ENCODE measurements at regions not wholly inside any gene's neighbourhood (a gene's known extent, or its start where the extent isn't known, plus 50 kb on each side); places are given as distances from the start of the nearest gene placed in this dataset.
A peak's percentile ranks its signal among the peaks of the same experiment; 100 is the strongest.

GRCh38 chr9:82732928-82733327, 330.0 kb downstream of the RASEF start:
- H3K4me2 ChIP-seq (replicated peaks; ENCODE audit: extremely low read depth, low read length, poor library complexity, severe bottlenecking), result no peak overlapping the region
- no peak overlapping the region for H2AFZ ChIP-seq (ENCODE audit: insufficient read depth, low read depth, low read length, poor library complexity, severe bottlenecking)
- no peaks in the 10 kb centered on the region for H3K36me3 ChIP-seq (replicated peaks in 1 of 2; ENCODE audit: control insufficient read depth in 1 of 2, insufficient read depth in 2 of 2, low read length in 2 of 2)
- H3K27me3 Mint-ChIP-seq (ENCODE audit: low read depth in 3 of 3), result no peaks in the 10 kb centered on the region
- 47% methylated on average over 2 of the region's 3 CpGs for WGBS (ENCODE audit: insufficient coverage)
- no peak for DNase-seq
- H3K36me3 Mint-ChIP-seq, result no peaks in the 10 kb centered on the region
- H3K4me3 Mint-ChIP-seq, result no peak overlapping the region
- no peak overlapping the region for H3K27ac ChIP-seq (ENCODE audit: low read depth in 1 of 2, low read length in 2 of 2)
- intact Hi-C loops (cut with micrococcal nuclease), result no loop called here
- no peaks in the 10 kb centered on the region for H3K79me2 ChIP-seq (ENCODE audit: insufficient read depth, low read length)
- H4K20me1 ChIP-seq (ENCODE audit: insufficient read depth, low read length), result no peaks in the 10 kb centered on the region
- no peak overlapping the region for H3K4me3 ChIP-seq (replicated peaks in 1 of 3; ENCODE audit: low read depth in 2 of 3, low read length in 3 of 3)
- no peaks in the 10 kb centered on the region for H3K27me3 ChIP-seq (ENCODE audit: control insufficient read depth in 2 of 2, insufficient read depth in 2 of 2, low read length in 2 of 2)
- peak overlapping the region in 1 of 7 donors; percentile 31 for H3K27ac Mint-ChIP-seq
- no peaks in the 10 kb centered on the region for H3K9me3 Mint-ChIP-seq
- H3K4me1 Mint-ChIP-seq, result peaks cover 3% of the 10 kb centered on the region
- H3K9ac ChIP-seq (ENCODE audit: insufficient read depth, low read length, poor library complexity, severe bottlenecking), result no peak overlapping the region
- TF ChIP-seq, protein P1, sequence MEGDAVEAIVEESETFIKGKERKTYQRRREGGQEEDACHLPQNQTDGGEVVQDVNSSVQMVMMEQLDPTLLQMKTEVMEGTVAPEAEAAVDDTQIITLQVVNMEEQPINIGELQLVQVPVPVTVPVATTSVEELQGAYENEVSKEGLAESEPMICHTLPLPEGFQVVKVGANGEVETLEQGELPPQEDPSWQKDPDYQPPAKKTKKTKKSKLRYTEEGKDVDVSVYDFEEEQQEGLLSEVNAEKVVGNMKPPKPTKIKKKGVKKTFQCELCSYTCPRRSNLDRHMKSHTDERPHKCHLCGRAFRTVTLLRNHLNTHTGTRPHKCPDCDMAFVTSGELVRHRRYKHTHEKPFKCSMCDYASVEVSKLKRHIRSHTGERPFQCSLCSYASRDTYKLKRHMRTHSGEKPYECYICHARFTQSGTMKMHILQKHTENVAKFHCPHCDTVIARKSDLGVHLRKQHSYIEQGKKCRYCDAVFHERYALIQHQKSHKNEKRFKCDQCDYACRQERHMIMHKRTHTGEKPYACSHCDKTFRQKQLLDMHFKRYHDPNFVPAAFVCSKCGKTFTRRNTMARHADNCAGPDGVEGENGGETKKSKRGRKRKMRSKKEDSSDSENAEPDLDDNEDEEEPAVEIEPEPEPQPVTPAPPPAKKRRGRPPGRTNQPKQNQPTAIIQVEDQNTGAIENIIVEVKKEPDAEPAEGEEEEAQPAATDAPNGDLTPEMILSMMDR (IDR thresholded peaks at IDR 0.05), result no peak
- no peaks in the 10 kb centered on the region for H3K9me3 ChIP-seq (replicated peaks in 1 of 2; ENCODE audit: control insufficient read depth in 1 of 2, insufficient read depth in 1 of 2, low read length in 2 of 2)
- H3K4me1 ChIP-seq (ENCODE audit: control insufficient read depth in 1 of 2, insufficient read depth in 2 of 2, low read length in 2 of 2), result no peaks in the 10 kb centered on the region

DNA sequence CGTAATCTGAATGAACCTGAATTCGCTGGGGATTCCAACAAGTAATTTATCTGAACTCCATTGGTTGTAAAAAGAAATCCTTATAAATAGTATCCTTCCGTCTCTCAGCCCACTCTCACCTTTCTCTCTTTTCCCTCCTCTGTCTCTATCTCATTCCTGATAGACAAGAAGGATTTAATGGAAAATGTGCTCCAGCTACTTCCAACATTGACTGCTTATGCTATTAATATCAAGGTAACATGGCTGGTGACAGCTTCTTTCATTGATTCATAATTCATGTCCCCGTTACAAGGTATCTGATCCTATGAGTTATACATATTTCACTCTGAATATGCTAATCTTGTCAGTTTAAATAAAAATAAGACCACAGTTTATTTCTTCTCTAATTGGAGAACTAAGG, 326.8 kb downstream of the RASEF start:
- WGBS (ENCODE audit: insufficient coverage), result no CpG with 5 or more reads among the region's 4 CpGs
- H3K27ac Mint-ChIP-seq, result no peak overlapping the region

More for the DNA sequence above, 326.8 kb downstream of the RASEF start:
- peaks cover 0 to 3% of the 10 kb centered on the region in 2 donors for H3K9me3 ChIP-seq (replicated peaks in 1 of 2; ENCODE audit: control insufficient read depth in 1 of 2, insufficient read depth in 1 of 2, low read length in 2 of 2)
- H3K4me1 ChIP-seq (ENCODE audit: control insufficient read depth in 1 of 2, insufficient read depth in 2 of 2, low read length in 2 of 2), result no peaks in the 10 kb centered on the region
- no peaks in the 10 kb centered on the region for H4K20me1 ChIP-seq (ENCODE audit: insufficient read depth, low read length)
- H3K27me3 ChIP-seq (ENCODE audit: control insufficient read depth in 2 of 2, insufficient read depth in 2 of 2, low read length in 2 of 2), result no peaks in the 10 kb centered on the region
- Mint-ChIP-seq H3K4me3 (no peak overlapping the region), H3K36me3 (no peaks in the 10 kb centered on the region), H3K9me3 (peaks cover 0 to 3% (median 0%) of the 10 kb centered on the region in 7 donors), H3K4me1 (peaks cover 3% of the 10 kb centered on the region), H3K27me3 (ENCODE audit: low read depth in 3 of 3) (no peaks in the 10 kb centered on the region)
- no peak overlapping the region for H3K9ac ChIP-seq (ENCODE audit: insufficient read depth, low read length, poor library complexity, severe bottlenecking)
- H3K27ac ChIP-seq (ENCODE audit: low read depth in 1 of 2, low read length in 2 of 2), result no peak overlapping the region
- H3K36me3 ChIP-seq (replicated peaks in 1 of 2; ENCODE audit: control insufficient read depth in 1 of 2, insufficient read depth in 2 of 2, low read length in 2 of 2), result no peaks in the 10 kb centered on the region
- H2AFZ ChIP-seq (ENCODE audit: insufficient read depth, low read depth, low read length, poor library complexity, severe bottlenecking), result no peak overlapping the region
- TF ChIP-seq, protein P1 (IDR thresholded peaks at IDR 0.05), result no peak
- H3K79me2 ChIP-seq (ENCODE audit: insufficient read depth, low read length), result no peaks in the 10 kb centered on the region
- DNase-seq, result no peak
- no peak overlapping the region for H3K4me2 ChIP-seq (replicated peaks; ENCODE audit: extremely low read depth, low read length, poor library complexity, severe bottlenecking)
- intact Hi-C loops (cut with micrococcal nuclease), result no loop called here
- no peak overlapping the region for H3K4me3 ChIP-seq (replicated peaks in 1 of 3; ENCODE audit: low read depth in 2 of 3, low read length in 3 of 3)

Data from CD14-positive monocyte (primary cell).